IMR-90 (cell line): ENCODE measurements at regions not wholly inside any gene's neighbourhood (a gene's known extent, or its start where the extent isn't known, plus 50 kb on each side); places are given as distances from the start of the nearest gene placed in this dataset.

ENCODE experiments used
- ATAC-seq: fragments of 200-7000 bp; cut with Tn5 transposase; 2 replicates; pipeline ENCODE4 v1.9.1; 2020; ENCODE audit warnings: low read depth, mild to moderate bottlenecking, moderate library complexity
- BruUV-seq: library from RNA; stranded (reverse); fragments of 400-500 nt; replicated peaks from 2 replicates; lab custom pipeline; 2021; lab: Mats Ljungman, UMichigan
- CTCF ChIA-PET: fragments of 300-600 bp; formaldehyde crosslinking; extraction: SDS; loops from one replicate; lab custom pipeline; 2021; ENCODE audit warnings: antibody characterized with exemption; lab: Yijun Ruan, JAX
- POLR2A ChIA-PET: fragments of 300-600 bp; sonication (Branson Sonifier 250); formaldehyde crosslinking; loops from one replicate; lab custom pipeline; 2022; ENCODE audit warnings: antibody characterized with exemption; ENCODE audit not compliant: unreplicated experiment; lab: Charles Lee
- DNase-seq: peaks from one replicate; pipeline ENCODE4 v3.0.0; 2013
- H2AFZ ChIP-seq: replicated peaks from 2 replicates; pipeline ENCODE3; 2013; ENCODE audit warnings: low read length, mild to moderate bottlenecking; ENCODE audit not compliant: poor library complexity
- H2AK5ac ChIP-seq: 2 replicates; pipeline ENCODE4 v1.6.1; 2013; ENCODE audit warnings: low read depth, low read length, inconsistent platforms
- H2AK9ac ChIP-seq: replicated peaks from 2 replicates; pipeline ENCODE3; 2013; ENCODE audit warnings: mild to moderate bottlenecking, low read depth, low read length, moderate library complexity; ENCODE audit not compliant: poor library complexity
- H2BK120ac ChIP-seq: 2 replicates; pipeline ENCODE4 v1.6.1; 2013; ENCODE audit warnings: low read depth, low read length, inconsistent platforms
- H2BK15ac ChIP-seq: 3 replicates; pipeline ENCODE4 v1.6.1; 2013; ENCODE audit warnings: low read depth, low read length, inconsistent platforms
- H2BK20ac ChIP-seq: 2 replicates; pipeline ENCODE4 v1.6.1; 2013; ENCODE audit warnings: low read depth, mild to moderate bottlenecking, inconsistent platforms, low read length, moderate library complexity
- H2BK5ac ChIP-seq: 2 replicates; pipeline ENCODE4 v1.6.1; 2013; ENCODE audit warnings: mild to moderate bottlenecking, low read depth, low read length, inconsistent platforms; ENCODE audit not compliant: poor library complexity, severe bottlenecking
- H3K14ac ChIP-seq: replicated peaks from 2 replicates; pipeline ENCODE4 v1.6.1; 2013; ENCODE audit warnings: low read depth, low read length, inconsistent platforms
- H3K18ac ChIP-seq: 2 replicates; pipeline ENCODE4 v1.6.1; 2013; ENCODE audit warnings: low read depth, low read length, control low read depth
- H3K23ac ChIP-seq: 2 replicates; pipeline ENCODE4 v1.6.1; 2013; ENCODE audit warnings: low read depth, low read length, inconsistent platforms
- H3K27ac ChIP-seq: 2 replicates; pipeline ENCODE4 v1.5.1; 2013; ENCODE audit warnings: mild to moderate bottlenecking, control low read depth, low read length; ENCODE audit not compliant: insufficient read depth
- H3K27me3 ChIP-seq: 2 replicates; pipeline ENCODE4 v1.6.1; 2013; ENCODE audit warnings: low read length; ENCODE audit not compliant: control insufficient read depth, insufficient read depth
- H3K36me3 ChIP-seq: 2 replicates; pipeline ENCODE4 v1.6.1; 2013; ENCODE audit warnings: low read length, mixed read lengths; ENCODE audit not compliant: control insufficient read depth, insufficient read depth
- H3K4ac ChIP-seq: 2 replicates; pipeline ENCODE4 v1.6.1; 2013; ENCODE audit warnings: low read depth, low read length, inconsistent platforms
- H3K4me1 ChIP-seq: 2 replicates; pipeline ENCODE4 v1.6.1; 2013; ENCODE audit warnings: low read length, mixed read lengths; ENCODE audit not compliant: control insufficient read depth, insufficient read depth
- H3K4me2 ChIP-seq: 2 replicates; pipeline ENCODE4 v1.6.1; 2013; ENCODE audit warnings: low read depth, mild to moderate bottlenecking, control low read depth, low read length, moderate library complexity
- H3K4me3 ChIP-seq: 2 replicates; pipeline ENCODE4 v1.5.1; 2013; ENCODE audit warnings: low read depth, mild to moderate bottlenecking, control low read depth, low read length, moderate library complexity; ENCODE audit not compliant: insufficient read depth
- H3K56ac ChIP-seq: 2 replicates; pipeline ENCODE4 v1.6.1; 2013; ENCODE audit warnings: low read length, inconsistent platforms; ENCODE audit not compliant: insufficient read depth; ENCODE audit errors: extremely low read depth
- H3K79me1 ChIP-seq, 2 experiments: 2 replicates each; pipeline ENCODE4 v1.6.1; 2013; ENCODE audit warnings: low read length in 2 of 2, inconsistent platforms in 1 of 2, low read depth in 1 of 2
- H3K9ac ChIP-seq: 2 replicates; pipeline ENCODE4 v1.6.1; 2013; ENCODE audit warnings: low read depth, low read length, control low read depth
- H3K9me1 ChIP-seq: 2 replicates; pipeline ENCODE4 v1.6.1; 2013; ENCODE audit warnings: low read length, inconsistent platforms; ENCODE audit not compliant: insufficient read depth
- H3K9me3 ChIP-seq: 2 replicates; pipeline ENCODE4 v1.6.1; 2013; ENCODE audit warnings: low read length; ENCODE audit not compliant: control insufficient read depth, insufficient read depth
- H4K20me1 ChIP-seq: 2 replicates; pipeline ENCODE4 v1.6.1; 2013; ENCODE audit warnings: low read length, inconsistent platforms; ENCODE audit not compliant: insufficient read depth
- H4K5ac ChIP-seq: 2 replicates; pipeline ENCODE4 v1.6.1; 2013; ENCODE audit warnings: mild to moderate bottlenecking, low read depth, low read length, control low read depth
- H4K8ac ChIP-seq, 2 experiments: 2 replicates each; pipeline ENCODE4 v1.6.1; 2013; ENCODE audit warnings: low read depth in 2 of 2, low read length in 2 of 2, control low read depth in 1 of 2, inconsistent platforms in 1 of 2
- H4K91ac ChIP-seq: 2 replicates; pipeline ENCODE4 v1.6.1; 2013; ENCODE audit warnings: low read depth, low read length, inconsistent platforms; ENCODE audit not compliant: insufficient read depth
- BHLHE40 ChIP-seq: fragments of 150-350 bp; IDR thresholded peaks from 2 replicates; pipeline ENCODE4 v1.6.1; 2016; ENCODE audit warnings: mild to moderate bottlenecking, low read depth, low read length
- CEBPB ChIP-seq: IDR thresholded peaks from 2 replicates; pipeline ENCODE4 v1.6.1; 2012; ENCODE audit warnings: low read depth, low read length, improper control_type of control experiment
- CHD1 ChIP-seq: IDR thresholded peaks from 2 replicates; pipeline ENCODE4 v1.6.1; 2012; ENCODE audit warnings: low read depth, low read length, improper control_type of control experiment
- FOS ChIP-seq: fragments of 150-350 bp; IDR thresholded peaks from 2 replicates; pipeline ENCODE4 v1.6.1; 2016; ENCODE audit warnings: low read depth, low read length
- MAFK ChIP-seq: IDR thresholded peaks from 2 replicates; pipeline ENCODE4 v1.6.1; 2012; ENCODE audit warnings: low read depth, low read length, improper control_type of control experiment
- MXI1 ChIP-seq: IDR thresholded peaks from 2 replicates; pipeline ENCODE4 v1.6.1; 2012; ENCODE audit warnings: low read depth, mild to moderate bottlenecking, low read length, moderate library complexity, borderline replicate concordance
- NFE2L2 ChIP-seq: fragments of 150-350 bp; IDR thresholded peaks from 2 replicates; pipeline ENCODE4 v1.6.1; 2016; ENCODE audit warnings: low read depth, mild to moderate bottlenecking, low read length
- RAD21 ChIP-seq: IDR thresholded peaks from 2 replicates; pipeline ENCODE4 v1.6.1; 2012; ENCODE audit warnings: low read length, improper control_type of control experiment
- WGBS, 2 experiments: methylation state at CpG; one replicate each; pipeline versions ENCODE4 v1.1.5 to v1.1.7; 2013; ENCODE audit warnings: missing lambda C conversion rate in 2 of 2; ENCODE audit not compliant: insufficient read length in 1 of 2; ENCODE audit errors: extremely low coverage in 2 of 2; 5-methylcytosine and 5-hydroxymethylcytosine counted together
- dilution Hi-C: fragments of 300-500 bp; cut with HindIII; formaldehyde crosslinking; loops from one replicate; pipeline ENCODE4 v1.14.3; 2018; ENCODE audit warnings: low sequenced_read_pairs; ENCODE audit not compliant: unreplicated experiment
- in situ Hi-C: fragments of 300-500 bp; cut with MboI; formaldehyde crosslinking; loops from 3 replicates; pipeline ENCODE4 v1.14.3; 2019; ENCODE audit warnings: low sequenced_read_pairs, inconsistent platforms, mixed read lengths
- intact Hi-C: fragments of 100-400 bp; cut with micrococcal nuclease; formaldehyde crosslinking; loops from 2 replicates; pipeline ENCODE4 v1.10.0; 2022
- TF ChIP-seq, protein P1 (sequence below): conservative IDR thresholded peaks from 2 replicates; pipeline ENCODE4 v1.5.1; 2012; ENCODE audit warnings: mild to moderate bottlenecking, low read depth, low read length, improper control_type of control experiment
- TF ChIP-seq, protein P2 (sequence below): fragments of 150-350 bp; IDR thresholded peaks from 2 replicates; pipeline ENCODE4 v1.6.1; 2017; ENCODE audit warnings: mild to moderate bottlenecking, antibody characterized with exemption, low read length, low read depth

DNA sequence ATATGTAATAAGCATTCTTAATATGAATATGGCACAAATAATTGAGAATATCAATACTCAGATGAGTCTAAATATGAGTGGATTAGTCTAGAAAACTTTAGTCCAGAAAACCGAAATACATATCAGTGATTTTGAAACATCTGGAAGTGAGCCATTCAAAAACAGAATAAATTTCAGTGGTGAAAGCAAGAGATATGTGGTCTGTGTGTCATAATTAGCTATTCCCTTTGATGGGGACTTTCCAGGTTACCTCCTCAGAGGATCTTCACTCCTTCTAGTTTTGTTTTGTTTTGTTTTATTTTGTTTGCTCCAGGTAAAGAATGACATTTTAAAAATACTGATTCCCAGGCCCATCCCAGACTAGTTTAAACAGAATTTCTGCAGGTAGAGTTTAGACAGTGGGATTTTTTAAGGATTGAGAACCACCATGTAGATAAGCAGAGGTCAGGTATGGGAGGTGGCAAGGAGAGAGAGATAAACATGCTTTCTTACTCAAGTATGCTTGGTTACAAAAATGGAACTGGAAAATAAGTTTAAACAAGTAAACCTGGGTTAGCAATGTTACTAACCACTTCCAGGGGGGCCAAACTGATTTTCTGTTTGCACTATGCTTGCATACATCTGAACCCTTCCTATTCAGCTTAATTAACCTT lies 70.7 kb downstream of the NABP1 start:
- no peaks in the 10 kb centered on the region for H3K79me1 ChIP-seq
- no peaks in the 10 kb centered on the region for H4K20me1 ChIP-seq
- no peaks in the 10 kb centered on the region for H3K9me3 ChIP-seq
- H3K56ac ChIP-seq, result no peak overlapping the region
- no peak overlapping the region for H4K5ac ChIP-seq
- no peak overlapping the region for H3K9ac ChIP-seq
- no CpG with 5 or more reads among the region's 1 CpG for whole genome bisulfite sequencing, 2 experiments
- intact Hi-C loops, result no loop called here
- H2BK5ac ChIP-seq, result no peak overlapping the region
- H3K4me3 ChIP-seq, result no peak overlapping the region
- BruUV-seq, result no TSS peak
- TF ChIP-seq FOS (no peak), MAFK (no peak), CEBPB (no peak), RAD21 (no peak), NFE2L2 (no peak), CHD1 (no peak), BHLHE40 (no peak), MXI1 (no peak)
- TF ChIP-seq, protein P1, sequence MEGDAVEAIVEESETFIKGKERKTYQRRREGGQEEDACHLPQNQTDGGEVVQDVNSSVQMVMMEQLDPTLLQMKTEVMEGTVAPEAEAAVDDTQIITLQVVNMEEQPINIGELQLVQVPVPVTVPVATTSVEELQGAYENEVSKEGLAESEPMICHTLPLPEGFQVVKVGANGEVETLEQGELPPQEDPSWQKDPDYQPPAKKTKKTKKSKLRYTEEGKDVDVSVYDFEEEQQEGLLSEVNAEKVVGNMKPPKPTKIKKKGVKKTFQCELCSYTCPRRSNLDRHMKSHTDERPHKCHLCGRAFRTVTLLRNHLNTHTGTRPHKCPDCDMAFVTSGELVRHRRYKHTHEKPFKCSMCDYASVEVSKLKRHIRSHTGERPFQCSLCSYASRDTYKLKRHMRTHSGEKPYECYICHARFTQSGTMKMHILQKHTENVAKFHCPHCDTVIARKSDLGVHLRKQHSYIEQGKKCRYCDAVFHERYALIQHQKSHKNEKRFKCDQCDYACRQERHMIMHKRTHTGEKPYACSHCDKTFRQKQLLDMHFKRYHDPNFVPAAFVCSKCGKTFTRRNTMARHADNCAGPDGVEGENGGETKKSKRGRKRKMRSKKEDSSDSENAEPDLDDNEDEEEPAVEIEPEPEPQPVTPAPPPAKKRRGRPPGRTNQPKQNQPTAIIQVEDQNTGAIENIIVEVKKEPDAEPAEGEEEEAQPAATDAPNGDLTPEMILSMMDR, result no peak
- TF ChIP-seq, protein P2, sequence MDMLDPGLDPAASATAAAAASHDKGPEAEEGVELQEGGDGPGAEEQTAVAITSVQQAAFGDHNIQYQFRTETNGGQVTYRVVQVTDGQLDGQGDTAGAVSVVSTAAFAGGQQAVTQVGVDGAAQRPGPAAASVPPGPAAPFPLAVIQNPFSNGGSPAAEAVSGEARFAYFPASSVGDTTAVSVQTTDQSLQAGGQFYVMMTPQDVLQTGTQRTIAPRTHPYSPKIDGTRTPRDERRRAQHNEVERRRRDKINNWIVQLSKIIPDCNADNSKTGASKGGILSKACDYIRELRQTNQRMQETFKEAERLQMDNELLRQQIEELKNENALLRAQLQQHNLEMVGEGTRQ, result no peak
- H3K9me1 ChIP-seq, result no peaks in the 10 kb centered on the region
- ATAC-seq (no peak), DNase-seq (peak; percentile 24)
- H3K23ac ChIP-seq, result no peak overlapping the region
- no peak overlapping the region for H2BK120ac ChIP-seq
- H3K4ac ChIP-seq, result no peak overlapping the region
- dilution Hi-C loops, result no loop called here
- no peak overlapping the region for H2AK5ac ChIP-seq
- in situ Hi-C loops, result no loop called here
- no peak overlapping the region for H2BK20ac ChIP-seq
- no peak overlapping the region for H4K91ac ChIP-seq
- no peak overlapping the region for H4K8ac ChIP-seq
- no peaks in the 10 kb centered on the region for H3K36me3 ChIP-seq
- no peak overlapping the region for H3K27ac ChIP-seq
- no peak overlapping the region for H3K18ac ChIP-seq
- no peak overlapping the region for H2AFZ ChIP-seq
- H3K27me3 ChIP-seq, result peaks cover 2% of the 10 kb centered on the region; the same call in 1 of the 2 replicates
- no peak overlapping the region for H3K14ac ChIP-seq
- H2AK9ac ChIP-seq, result no peak overlapping the region
- CTCF ChIA-PET, result interaction anchor here (0.7 kb wide), 1 partner anchor 18 kb away, joined by 3 read pairs; no protein-coding TSS in a partner anchor
- no peak overlapping the region for H3K4me2 ChIP-seq
- no peak overlapping the region for H2BK15ac ChIP-seq
- H3K4me1 ChIP-seq, result 0 out of 2 replicates have a peak, but pooled peaks cover 1% of the 10 kb centered on the region
- POLR2A ChIA-PET, result no interaction called here
